NCI-H128 (cell line): ENCODE measurements at regions not wholly inside any gene's neighbourhood (a gene's known extent, or its start where the extent isn't known, plus 50 kb on each side); places are given as distances from the start of the nearest gene placed in this dataset.
"Not testable (repeated sequence)": the region's sequence is repeated elsewhere in the genome, so short reads cannot be mapped to it uniquely, and the experiment has no call there.

Experiments
- DNase-seq: peaks from one replicate; lab custom pipeline; 2025; ENCODE audit not compliant: unreplicated experiment; lab: John Stamatoyannopoulos, UW

GRCh38 chr6:114714836-114715507 lies 372.1 kb upstream of the HS3ST5 start:
- no peak for DNase-seq

- no peak for DNase-seq
Measured at GRCh38 chr6:114713690-114714089, 370.9 kb upstream of the HS3ST5 start.

- DNase-seq: no peak
Measured at GRCh38 chr6:114712129-114712662, 369.4 kb upstream of the HS3ST5 start.

- no peak for DNase-seq
Measured at GRCh38 chr6:114707081-114707620, 364.3 kb upstream of the HS3ST5 start.

GRCh38 chr6:114690625-114691024 lies 347.8 kb upstream of the HS3ST5 start:
- DNase-seq: no peak

- no peak for DNase-seq
Measured at GRCh38 chr6:114659513-114659912, 316.7 kb upstream of the HS3ST5 start.

GRCh38 chr6:114651611-114652010 lies 308.8 kb upstream of the HS3ST5 start:
- no peak for DNase-seq

GRCh38 chr6:114650891-114651290 lies 308.1 kb upstream of the HS3ST5 start:
- DNase-seq: no peak

GRCh38 chr6:114649298-114649697 lies 306.5 kb upstream of the HS3ST5 start:
- DNase-seq: no peak

- DNase-seq: no peak
Measured at GRCh38 chr6:114648847-114649246, 306.0 kb upstream of the HS3ST5 start.

- no peak for DNase-seq
Measured at GRCh38 chr6:114638341-114638740, 295.5 kb upstream of the HS3ST5 start.

GRCh38 chr6:114634016-114634415 lies 291.2 kb upstream of the HS3ST5 start:
- DNase-seq: no peak

- not testable (repeated sequence) for DNase-seq
Measured at GRCh38 chr6:114626226-114626625, 283.4 kb upstream of the HS3ST5 start.

GRCh38 chr6:114619621-114620200 lies 276.9 kb upstream of the HS3ST5 start:
- no peak for DNase-seq

GRCh38 chr6:114611696-114612095 lies 268.9 kb upstream of the HS3ST5 start:
- DNase-seq: no peak

- DNase-seq: no peak
Measured at GRCh38 chr6:114608091-114608490, 265.3 kb upstream of the HS3ST5 start.

GRCh38 chr6:114605656-114606055 lies 262.8 kb upstream of the HS3ST5 start:
- no peak for DNase-seq

- DNase-seq: no peak
Measured at GRCh38 chr6:114600381-114600780, 257.6 kb upstream of the HS3ST5 start.

- DNase-seq: no peak
Measured at GRCh38 chr6:114595591-114595990, 252.8 kb upstream of the HS3ST5 start.

- no peak for DNase-seq
Measured at GRCh38 chr6:114595186-114595585, 252.4 kb upstream of the HS3ST5 start.

- no peak for DNase-seq
Measured at GRCh38 chr6:114592506-114592905, 249.7 kb upstream of the HS3ST5 start.

GRCh38 chr6:114588726-114589125 lies 245.9 kb upstream of the HS3ST5 start:
- no peak for DNase-seq
